ENCODE measurements at regions not wholly inside any gene's neighbourhood (a gene's known extent, or its start where the extent isn't known, plus 50 kb on each side); places are given as distances from the start of the nearest gene placed in this dataset.
A peak's percentile ranks its signal among the peaks of the same experiment; 100 is the strongest.

DNA sequence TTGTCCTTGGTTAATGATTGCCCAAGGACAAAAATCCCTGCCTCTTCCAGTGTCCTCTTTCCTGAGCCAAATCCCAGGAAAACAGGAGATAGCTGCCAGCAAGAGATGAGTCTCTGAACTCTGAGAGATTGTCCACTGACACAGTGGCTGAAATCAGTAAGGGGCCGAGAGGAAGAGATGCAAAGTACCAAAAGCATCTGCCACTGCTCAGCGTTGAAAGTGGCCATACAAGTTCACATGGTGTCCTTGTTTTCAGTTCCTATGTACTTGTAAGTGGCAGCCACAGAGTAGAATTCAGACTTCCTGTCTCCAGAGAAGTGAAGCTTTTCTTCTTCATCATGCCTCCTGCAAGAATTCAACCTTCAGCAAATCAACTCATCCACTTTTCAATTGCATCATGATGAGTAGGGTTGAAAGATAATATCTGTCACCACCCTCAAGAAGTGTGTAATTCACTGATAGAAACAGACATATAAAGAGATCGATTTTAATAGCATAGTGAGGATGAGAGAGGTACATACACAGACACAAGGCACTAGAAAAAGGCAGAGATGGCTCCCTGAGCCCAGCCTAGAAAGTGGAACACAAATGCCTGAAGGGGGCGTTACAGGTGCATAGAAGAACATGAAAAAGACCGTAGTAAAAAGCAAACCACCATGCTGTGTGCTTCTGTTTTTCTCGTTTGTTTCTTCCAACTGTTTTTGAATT is 185.8 kb downstream of the MRPL39 start:
- H3K79me2 ChIP-seq (ENCODE audit: insufficient read depth, low read depth) = no peaks in the 10 kb centered on the region
- no peaks in the 10 kb centered on the region for H3K27me3 ChIP-seq (ENCODE audit: insufficient read depth, low read depth)
- no peaks in the 10 kb centered on the region for H3K4me1 ChIP-seq (ENCODE audit: low read depth, poor library complexity, severe bottlenecking)
- no peak overlapping the region for H3K4me3 ChIP-seq (IDR thresholded peaks at IDR 0.05; ENCODE audit: insufficient read depth, low read depth, low read length)
- no peaks in the 10 kb centered on the region for H3K36me3 ChIP-seq (ENCODE audit: insufficient read depth)
- no peaks in the 10 kb centered on the region for H4K20me1 ChIP-seq (ENCODE audit: insufficient read depth)
- H2AFZ ChIP-seq (ENCODE audit: low read depth) = no peak overlapping the region
- H3K4me2 ChIP-seq = no peak overlapping the region
- no peak overlapping the region for H3K9ac ChIP-seq
- TF ChIP-seq CTCF (conservative IDR thresholded peaks at IDR 0.05; ENCODE audit: low read depth, low read length) = 0 out of 2 replicates have a peak, but pooled peaks have one; percentile 23
- H3K27ac ChIP-seq = no peak overlapping the region

GRCh38 chr21:25420831-25421230 is 186.4 kb downstream of the MRPL39 start:
- H3K4me1 ChIP-seq (ENCODE audit: low read depth, poor library complexity, severe bottlenecking) = no peaks in the 10 kb centered on the region
- H2AFZ ChIP-seq (ENCODE audit: low read depth) = no peak overlapping the region
- H3K9ac ChIP-seq = no peak overlapping the region

DNA sequence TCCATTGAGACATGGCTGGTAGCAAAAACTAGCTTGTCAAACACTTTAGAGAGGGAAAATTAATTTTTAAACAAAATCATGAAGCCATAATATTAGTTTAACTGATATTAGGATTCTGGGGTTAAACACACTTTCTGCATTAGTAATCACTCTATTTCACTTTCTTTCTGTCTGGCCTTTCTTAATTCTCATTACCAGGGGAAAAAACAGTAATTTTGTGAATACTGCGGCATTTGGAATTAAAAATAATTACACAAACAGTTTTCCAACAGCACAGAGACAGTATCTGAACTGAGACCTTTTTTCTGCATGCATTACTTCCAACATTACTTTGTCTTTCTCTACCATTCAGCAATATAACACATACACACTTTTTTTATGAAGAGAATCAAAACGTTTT is 190.6 kb downstream of the MRPL39 start:
- no peak overlapping the region for H3K27ac ChIP-seq
- H3K4me1 ChIP-seq (ENCODE audit: low read depth, poor library complexity, severe bottlenecking) = no peaks in the 10 kb centered on the region
- no peaks in the 10 kb centered on the region for H3K36me3 ChIP-seq (ENCODE audit: insufficient read depth)
- no peak overlapping the region for H3K9ac ChIP-seq
- no peaks in the 10 kb centered on the region for H4K20me1 ChIP-seq (ENCODE audit: insufficient read depth)
- no peak overlapping the region for H3K4me3 ChIP-seq (IDR thresholded peaks at IDR 0.05; ENCODE audit: insufficient read depth, low read depth, low read length)
- no peak overlapping the region for H3K4me2 ChIP-seq
- H2AFZ ChIP-seq (ENCODE audit: low read depth) = no peak overlapping the region
- no peak for TF ChIP-seq CTCF (conservative IDR thresholded peaks at IDR 0.05; ENCODE audit: low read depth, low read length)
- H3K27me3 ChIP-seq (ENCODE audit: insufficient read depth, low read depth) = no peaks in the 10 kb centered on the region
- H3K79me2 ChIP-seq (ENCODE audit: insufficient read depth, low read depth) = no peaks in the 10 kb centered on the region

More at GRCh38 chr21:25420831-25421230, 186.4 kb downstream of the MRPL39 start:
- H3K36me3 ChIP-seq (ENCODE audit: insufficient read depth) = no peaks in the 10 kb centered on the region
- no peak overlapping the region for H3K27ac ChIP-seq
- no peaks in the 10 kb centered on the region for H3K79me2 ChIP-seq (ENCODE audit: insufficient read depth, low read depth)
- no peak overlapping the region for H3K4me2 ChIP-seq
- H4K20me1 ChIP-seq (ENCODE audit: insufficient read depth) = no peaks in the 10 kb centered on the region
- no peaks in the 10 kb centered on the region for H3K27me3 ChIP-seq (ENCODE audit: insufficient read depth, low read depth)
- no peak for TF ChIP-seq CTCF (conservative IDR thresholded peaks at IDR 0.05; ENCODE audit: low read depth, low read length)
- H3K4me3 ChIP-seq (IDR thresholded peaks at IDR 0.05; ENCODE audit: insufficient read depth, low read depth, low read length) = no peak overlapping the region

DNA sequence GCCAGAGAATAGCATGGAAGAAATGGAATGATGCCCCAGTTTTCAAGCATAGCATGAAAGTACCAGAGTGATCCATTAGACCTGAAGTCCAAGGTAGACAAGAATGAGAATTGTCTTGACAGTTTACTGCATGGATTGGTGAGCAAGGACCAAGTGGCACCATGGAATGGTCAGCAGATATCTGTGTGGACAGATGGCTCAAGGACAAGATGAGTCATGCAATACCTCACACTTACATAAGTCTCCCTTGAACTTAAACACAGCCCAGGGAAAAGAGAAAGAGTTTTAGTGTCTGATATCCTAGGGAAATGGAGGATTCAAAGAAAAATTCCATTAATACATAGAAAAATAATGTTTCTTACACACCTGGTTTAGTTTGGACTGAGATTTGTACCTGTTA is 195.2 kb downstream of the MRPL39 start:
- no peak overlapping the region for H3K4me2 ChIP-seq
- no peaks in the 10 kb centered on the region for H3K79me2 ChIP-seq (ENCODE audit: insufficient read depth, low read depth)
- no peak overlapping the region for H3K27ac ChIP-seq
- peaks cover 10% of the 10 kb centered on the region for H3K4me1 ChIP-seq (ENCODE audit: low read depth, poor library complexity, severe bottlenecking)
- no peak overlapping the region for H2AFZ ChIP-seq (ENCODE audit: low read depth)
- H3K27me3 ChIP-seq (ENCODE audit: insufficient read depth, low read depth) = no peaks in the 10 kb centered on the region
- no peak overlapping the region for H3K4me3 ChIP-seq (IDR thresholded peaks at IDR 0.05; ENCODE audit: insufficient read depth, low read depth, low read length)
- no peaks in the 10 kb centered on the region for H3K36me3 ChIP-seq (ENCODE audit: insufficient read depth)
- H4K20me1 ChIP-seq (ENCODE audit: insufficient read depth) = no peaks in the 10 kb centered on the region
- H3K9ac ChIP-seq = no peak overlapping the region
- TF ChIP-seq CTCF (conservative IDR thresholded peaks at IDR 0.05; ENCODE audit: low read depth, low read length) = no peak
